NCI-H1417 (cell line): ENCODE measurements at regions not wholly inside any gene's neighbourhood (a gene's known extent, or its start where the extent isn't known, plus 50 kb on each side); places are given as distances from the start of the nearest gene placed in this dataset.
A peak's percentile ranks its signal among the peaks of the same experiment; 100 is the strongest.

Source experiments
- DNase-seq, 3 experiments: peaks; one replicate each; lab custom pipeline; 2025; lab: John Stamatoyannopoulos, UW

DNA sequence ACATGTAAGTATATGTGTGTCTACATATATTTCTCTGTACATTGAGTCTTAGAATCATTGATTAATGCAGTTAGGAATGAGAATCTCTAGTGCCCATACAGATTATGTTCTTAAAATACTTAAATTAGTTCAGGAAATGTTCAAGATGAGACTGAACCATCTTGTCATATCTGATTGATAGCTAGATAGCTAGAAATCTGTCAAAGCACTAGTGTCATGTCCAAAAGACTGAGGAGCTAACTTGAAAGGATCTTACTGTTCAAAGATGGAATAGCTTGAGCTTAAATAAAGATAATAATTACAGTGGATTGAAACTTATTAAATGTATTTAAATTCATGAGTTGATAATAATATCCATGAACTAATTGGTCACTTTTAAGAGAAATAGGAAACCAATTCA, 191.7 kb upstream of the TCF21 start:
- DNase-seq, result no peak

DNA sequence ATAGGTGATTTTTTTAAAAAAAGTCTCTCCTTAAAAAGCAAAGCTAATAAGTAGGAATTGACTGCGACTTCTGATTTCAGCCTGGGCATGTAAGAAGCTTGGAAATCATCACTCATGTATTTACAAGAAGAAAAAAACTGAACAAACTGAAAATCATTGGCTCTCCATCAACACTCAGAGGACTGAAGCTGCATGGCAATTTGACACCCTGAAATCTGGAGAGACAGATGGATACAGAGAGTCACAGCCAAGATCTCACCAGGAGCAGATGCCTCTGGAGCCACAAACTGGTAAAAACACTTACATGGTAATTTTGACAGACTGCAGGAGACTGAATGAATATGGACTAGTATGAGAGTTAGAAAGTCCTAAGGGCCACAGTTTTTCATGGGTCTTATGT, 191.2 kb upstream of the TCF21 start:
- no peak for DNase-seq

DNA sequence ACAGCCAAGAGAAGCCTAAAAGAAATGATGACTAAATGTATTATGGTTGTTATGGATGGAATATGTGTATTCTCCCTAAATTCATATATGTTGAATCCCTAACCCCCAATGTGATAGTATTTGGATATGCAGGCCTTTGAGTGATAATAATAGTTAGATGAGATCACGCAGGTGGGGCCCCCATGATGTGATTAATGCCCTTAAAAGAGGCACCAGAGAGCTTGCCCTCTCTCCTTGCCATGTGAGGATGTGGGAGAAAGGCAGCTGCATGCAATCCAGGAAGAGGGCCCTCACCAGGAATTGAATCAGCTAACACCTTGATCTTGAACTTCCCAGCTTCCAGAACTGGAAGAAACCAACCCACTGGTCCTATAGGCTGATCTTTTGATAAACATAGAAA, 190.6 kb upstream of the TCF21 start:
- no peak for DNase-seq

DNA sequence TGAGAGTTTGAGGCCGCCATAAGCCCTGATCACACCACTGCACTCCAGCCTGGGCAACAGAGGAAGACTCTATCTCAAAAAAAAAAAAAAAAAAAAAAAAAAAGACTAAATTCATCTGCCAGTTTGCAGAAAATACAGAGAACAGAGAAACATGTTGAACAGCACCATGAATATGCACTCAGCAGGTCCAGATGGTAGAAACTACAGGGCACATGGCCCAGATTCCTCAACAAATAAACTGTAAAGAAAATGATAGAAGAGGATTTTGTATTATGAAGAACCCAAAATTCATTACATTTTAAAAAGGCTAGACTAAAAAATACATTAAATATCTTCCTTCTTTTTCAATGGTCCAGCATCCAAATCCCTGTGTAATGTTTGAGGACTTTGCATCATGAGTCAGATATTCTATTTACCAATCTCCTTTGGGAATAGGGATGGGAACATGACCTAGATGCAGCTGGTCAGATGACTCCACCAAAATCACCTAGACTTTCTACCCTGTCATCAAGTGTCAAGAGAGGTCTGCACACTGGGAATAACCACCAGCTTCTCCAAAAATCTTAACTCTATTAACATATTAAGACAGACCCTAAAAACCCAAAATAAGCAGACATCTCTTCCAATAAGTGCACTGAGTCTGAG, 189.1 kb upstream of the TCF21 start:
- no peak for DNase-seq

DNA sequence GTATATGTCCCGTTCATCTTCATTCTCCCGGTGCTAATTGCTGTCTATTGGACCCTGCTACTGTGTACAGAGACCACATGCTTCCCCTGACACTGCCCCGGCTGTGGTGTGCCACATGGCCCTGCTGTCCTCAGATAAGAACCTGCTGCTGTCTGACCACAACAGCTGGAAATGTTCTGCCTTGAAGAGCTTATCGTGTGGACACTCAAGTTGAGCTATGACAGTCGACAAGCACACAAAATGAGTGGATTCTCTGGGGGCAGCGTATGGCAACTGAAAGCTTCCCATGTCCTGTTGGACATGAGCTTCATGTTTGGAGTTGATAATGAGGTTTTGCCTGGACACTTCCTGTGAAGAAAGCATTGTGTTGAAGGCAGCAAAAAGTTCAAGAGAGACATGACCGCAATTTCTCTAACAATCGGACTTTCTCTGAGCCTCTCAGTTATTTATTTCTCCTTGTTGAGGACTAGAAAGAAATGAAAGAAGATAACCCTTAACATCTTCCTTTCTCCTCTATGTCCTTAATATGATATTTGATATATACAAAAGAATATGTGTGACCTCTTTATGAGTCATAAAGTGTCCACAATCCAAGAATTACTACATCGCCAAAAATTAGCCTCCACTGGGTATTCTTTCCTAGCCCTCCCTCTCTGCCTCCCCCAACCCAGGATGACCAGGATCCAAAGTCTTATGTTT, 187.1 kb upstream of the TCF21 start:
- no peak for DNase-seq

DNA sequence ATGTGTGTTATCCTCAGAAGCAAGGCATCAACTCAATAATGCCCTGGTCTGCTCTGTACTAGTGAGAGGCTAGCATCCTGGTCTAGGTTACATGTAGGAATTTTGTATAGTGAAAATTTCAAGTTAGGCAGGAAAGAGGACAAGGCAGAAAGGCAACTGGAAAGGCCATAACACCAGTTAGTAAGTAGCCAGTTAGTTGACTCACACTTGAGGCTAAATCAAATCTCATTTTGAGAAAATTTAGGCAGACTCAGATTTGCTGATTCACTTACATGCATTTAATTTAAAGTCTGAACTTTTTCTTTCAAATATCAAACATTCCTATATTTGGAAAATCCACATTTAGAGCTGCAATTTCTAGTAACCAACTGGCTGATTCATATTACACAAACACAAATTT, 184.5 kb upstream of the TCF21 start:
- DNase-seq, result no peak

DNA sequence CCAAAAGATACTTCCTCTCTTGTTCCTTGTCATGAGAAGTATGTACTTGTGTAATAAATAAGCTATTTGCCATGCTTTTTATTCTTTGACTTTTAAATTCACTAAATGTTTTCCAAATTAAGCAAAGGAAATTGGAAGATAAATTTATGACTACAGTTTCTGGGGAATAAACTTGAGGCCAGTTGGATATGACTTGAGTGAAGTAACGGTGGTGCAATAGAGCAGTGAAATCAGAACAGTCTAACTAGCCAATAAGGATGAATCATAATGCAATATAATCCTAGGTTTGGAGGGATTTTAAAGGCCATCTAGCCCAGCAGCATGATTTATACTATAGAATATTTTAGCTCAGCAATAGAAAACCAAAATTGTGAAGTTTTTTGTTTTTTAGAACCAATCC, 183.8 kb upstream of the TCF21 start:
- no peak for DNase-seq

DNA sequence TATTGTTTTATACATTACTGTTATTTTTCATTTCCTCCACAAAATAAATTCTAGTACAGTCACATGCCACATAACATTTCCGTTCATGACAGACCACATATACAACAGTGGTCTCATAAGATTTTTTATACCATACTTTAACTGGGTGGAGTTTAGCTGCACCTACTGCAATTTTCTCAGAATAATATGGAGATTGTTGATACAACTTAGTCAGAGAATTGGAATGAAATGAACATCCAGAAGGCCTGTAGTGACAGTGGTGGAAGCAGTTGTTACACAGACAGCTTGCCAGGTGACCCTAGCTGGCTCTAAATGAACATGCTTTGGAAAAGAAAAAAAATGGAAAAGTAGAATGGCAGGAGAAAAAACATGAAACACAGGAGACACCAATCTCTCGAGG, 183.2 kb upstream of the TCF21 start:
- no peak for DNase-seq

DNA sequence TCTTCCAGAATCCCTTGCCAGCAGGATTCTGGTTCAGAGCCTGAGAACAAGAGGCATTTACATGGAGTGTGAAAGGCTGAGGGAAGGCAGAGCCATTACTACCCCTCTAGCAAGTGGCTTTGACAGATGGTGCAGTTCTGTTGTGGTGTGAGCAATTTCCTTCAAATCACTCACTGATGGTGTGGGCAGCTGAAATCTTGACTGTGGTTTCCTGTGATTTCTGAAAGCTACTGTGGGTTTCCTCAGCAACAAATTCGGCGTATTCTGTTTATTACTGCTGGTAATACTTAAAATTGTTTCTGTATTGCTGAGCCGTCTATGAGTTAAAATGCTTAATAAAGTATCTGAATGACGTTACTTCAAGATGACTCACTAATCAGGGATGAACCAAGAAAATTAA, 181.5 kb upstream of the TCF21 start:
- no peak for DNase-seq

DNA sequence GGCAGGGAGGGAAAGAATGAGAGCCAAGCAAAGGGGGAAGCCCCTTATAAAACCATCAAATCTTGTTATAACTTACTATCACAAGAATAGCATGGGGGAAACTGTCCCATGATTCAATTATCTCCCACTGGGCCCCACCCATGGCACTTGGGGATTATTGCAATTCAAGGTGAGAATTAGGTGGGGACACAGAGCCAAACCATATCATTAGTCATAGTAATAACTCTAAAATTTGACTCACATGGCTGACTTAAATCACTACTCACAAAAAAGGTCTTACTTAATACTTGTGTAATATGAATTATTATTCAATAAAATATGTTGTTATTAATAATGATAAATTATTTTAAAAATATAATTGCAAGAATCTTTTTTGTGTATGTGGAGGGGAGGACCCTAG, 178.1 kb upstream of the TCF21 start:
- no peak for DNase-seq

DNA sequence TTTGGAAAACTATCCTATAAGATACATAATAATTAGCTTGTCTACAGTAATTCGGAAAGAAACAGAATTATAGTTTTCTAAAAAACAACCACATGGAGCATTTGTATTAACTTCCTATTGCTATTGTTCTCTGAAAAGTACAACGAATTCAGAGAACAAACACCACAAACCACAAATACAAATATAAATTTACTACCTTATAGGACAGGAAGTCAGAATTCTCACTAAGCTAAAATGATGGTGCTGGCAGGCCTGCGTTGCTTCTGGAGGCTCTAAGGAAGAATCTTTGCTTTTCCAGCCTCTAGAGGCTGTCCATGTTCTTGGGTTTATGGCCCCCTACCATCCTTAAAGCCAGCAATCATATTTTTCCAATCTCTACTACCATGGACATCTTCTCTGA, 173.6 kb upstream of the TCF21 start:
- DNase-seq, result no peak

DNA sequence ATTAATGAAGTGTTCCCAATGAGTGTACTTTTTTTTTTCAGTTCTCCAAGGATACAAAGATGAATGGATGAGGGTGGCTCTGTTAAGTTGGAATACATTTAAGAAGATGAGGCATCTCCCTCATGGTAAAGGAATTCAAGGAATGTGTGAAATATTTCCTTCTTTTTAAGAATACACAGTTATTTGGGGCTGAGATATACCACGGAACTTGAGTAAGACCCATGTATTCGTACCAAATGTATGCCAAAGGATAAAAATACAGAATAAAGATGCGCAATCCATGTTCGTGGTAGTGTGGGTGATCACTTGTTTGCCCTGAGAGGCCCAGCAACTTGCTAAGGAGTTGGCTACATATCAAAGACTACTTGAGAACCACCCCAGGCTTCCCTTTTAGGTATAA, 164.2 kb upstream of the TCF21 start:
- no peak for DNase-seq

DNA sequence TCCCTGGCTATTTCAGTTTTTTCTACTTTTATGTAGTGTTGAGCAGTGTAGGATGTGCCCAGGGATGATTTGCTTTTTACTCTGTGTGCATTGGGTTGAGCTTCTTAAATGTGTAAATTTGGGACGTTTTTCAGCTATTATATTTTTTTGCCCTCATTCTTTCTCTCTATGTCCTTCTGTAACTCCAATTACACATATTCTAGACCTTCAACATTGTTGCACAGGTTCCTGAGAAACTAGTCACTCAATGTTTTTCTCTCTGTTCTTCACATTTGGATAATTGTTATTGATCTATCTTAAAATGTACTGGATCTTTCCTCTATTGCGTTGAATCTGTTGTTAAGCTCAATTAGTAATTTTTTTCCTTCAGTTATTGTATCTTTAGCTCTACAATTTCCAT, 162.7 kb upstream of the TCF21 start:
- DNase-seq, result no peak

DNA sequence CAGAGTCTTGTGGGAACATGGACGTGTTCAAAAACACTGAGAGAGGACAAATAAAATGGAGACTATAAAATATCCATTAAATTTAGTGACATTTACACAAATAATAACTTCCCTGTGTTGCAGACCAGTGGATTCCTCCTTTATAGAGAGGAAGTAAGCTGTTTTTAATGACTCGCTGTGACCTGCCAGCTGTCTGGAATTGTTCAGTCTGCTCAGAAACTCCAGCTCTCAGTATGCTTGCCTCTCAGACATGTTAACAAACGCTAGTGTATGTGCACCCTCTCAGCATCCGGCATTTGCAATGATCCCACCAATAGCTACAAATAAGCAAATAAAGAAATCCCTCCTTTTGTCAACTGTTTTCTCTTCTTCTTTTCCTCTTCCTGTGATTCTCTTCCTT, 158.0 kb upstream of the TCF21 start:
- DNase-seq, result no peak

DNA sequence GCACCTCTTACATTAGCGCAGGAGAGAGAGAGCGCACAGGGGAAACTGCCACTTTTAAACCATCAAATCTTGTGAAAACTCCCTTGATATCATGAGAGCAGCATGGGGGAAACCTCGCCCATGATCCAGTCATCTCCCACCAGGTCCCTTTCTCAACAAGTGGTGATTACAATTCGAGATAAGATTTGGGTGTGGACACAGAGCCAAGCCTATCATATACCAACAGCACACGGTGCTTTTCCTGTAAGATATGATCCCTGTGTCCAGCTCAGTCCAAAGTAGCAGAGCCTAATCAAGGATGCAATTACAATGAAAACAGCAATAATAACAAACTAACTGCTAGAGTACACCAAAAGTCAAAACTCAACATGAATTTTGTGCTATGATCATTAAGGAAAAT, 148.7 kb upstream of the TCF21 start:
- no peak for DNase-seq

DNA sequence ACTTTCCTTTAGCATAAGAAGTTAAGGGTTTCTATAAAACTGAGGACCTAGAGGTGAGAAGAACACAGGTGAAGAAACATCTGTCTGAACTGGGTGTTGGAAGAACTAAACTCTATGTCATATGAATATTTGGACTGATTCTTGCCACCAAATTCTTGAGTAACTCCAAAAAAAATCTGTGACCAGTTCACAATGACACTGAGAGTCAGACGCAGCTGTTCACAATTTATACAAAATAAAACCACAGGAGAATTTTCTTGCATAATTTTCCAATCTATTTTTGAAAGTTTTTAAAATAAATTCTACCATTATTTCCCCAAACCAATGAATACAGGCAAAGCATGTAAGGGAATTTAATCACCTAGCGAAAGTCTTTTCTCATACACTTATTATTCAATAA, 148.1 kb upstream of the TCF21 start:
- no peak for DNase-seq

DNA sequence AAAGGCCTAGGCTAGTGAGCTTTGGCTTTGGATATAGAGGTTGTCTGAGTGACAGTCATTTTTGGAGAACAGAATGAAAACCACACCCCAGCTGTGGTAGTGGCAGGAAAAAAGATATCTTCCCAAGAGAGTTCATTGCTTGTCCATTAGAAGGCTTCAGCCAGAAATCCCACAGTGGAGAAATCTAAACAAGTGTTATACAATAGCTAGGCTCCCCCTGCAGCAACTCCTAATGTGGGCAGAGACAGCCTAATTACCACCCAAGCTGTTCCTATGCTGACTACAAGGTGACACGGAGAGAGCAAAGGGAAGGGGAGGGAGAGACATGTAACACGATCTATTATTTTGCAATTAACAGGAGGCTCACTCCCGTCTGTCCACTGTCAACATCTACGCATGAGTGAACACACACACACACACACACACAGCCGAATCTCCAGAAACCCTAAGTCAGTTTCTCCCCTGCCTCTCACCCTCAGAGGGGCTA, 147.5 kb upstream of the TCF21 start:
- peak; percentile 58 to 96 (median 86) for DNase-seq

DNA sequence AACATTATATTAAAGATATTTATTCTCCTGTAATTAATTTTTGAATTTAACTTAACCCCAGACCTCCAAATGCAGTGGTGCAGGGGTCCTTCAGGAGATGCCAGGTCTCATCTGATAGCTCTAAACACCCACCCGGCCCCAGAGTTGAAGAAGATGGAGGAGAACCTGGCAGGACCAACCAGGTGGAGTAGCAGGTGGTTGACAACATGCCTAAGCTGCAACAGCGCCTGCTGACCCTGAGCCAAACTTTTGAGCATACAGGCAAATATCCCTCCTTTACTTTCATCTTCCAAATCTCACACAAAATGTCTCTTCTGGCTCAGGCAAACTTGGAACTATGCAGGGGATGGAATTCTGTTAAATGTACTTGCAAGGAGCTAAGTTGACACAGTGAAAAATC, 145.3 kb upstream of the TCF21 start:
- no peak for DNase-seq

DNA sequence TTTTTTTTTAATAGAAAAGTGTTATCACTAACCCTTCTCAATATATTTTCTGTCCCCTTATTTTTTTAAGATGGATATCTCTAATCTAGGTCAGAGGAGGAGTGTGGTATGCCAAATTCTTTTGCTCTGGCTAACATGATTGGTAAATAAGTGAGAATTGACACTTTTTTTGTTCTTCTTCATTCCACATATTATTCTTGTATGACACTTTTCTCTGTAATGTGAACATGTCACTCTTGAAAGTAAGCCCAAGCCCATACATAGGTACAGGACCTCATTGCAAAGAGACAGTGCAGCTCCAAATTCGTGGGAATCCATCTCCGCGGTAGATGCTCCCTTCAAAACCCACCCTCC, 142.5 kb upstream of the TCF21 start:
- no peak for DNase-seq

DNA sequence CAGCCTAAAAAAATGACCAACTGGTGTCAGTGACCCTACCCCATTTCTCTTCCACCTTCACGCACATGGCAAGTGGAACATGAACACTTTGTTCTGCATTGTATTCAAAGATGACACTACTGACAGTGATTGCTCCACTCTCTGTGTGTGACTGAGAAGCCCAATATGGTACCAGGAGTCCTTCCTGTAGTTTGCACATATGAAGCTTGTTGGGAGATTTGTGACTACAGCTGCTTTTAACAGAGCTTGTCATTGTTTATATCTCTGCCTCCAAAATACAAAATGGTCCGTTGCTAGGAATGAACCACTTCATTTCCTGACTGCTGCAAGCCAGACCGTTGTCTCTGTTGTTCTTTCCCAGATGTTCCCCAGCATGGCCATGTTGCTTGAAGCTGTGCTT, 140.3 kb upstream of the TCF21 start:
- no peak for DNase-seq

DNA sequence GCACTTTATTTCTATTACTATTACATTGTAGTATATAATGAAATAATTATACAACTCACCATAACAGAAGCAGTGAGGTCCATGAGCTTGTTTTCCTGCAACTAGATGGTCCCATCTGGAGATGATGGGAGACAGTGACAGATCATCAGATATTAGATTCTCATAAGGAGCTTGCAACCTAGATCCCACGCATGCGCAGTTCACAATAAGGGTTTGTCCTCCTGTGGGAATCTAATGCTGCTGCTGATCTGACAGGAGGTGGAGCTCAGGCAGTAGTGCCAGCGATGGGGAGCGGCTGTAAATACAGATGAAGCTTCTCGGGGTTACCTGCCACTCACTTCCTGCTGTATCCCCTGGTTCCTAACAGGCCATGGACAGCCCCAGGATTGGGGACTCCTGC, 139.5 kb upstream of the TCF21 start:
- no peak for DNase-seq

DNA sequence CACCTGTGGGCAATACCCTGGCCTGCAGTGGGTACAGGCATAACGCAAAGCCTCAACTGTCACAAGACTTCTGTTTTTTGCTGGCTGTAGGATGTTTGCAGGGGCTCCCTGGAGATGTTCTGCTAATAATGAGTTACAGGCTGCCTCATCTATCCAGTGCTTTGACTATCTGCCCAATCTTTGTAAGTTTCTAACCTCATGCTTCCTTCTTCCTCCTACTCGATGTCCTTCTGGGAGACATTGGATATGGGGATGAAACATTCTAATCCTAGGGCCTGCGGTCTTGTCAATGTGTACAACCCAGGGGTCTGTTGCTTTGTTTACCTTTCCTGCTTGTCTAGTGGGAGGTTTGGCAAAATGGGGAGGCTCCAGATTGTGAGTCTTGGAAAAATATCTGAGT, 136.8 kb upstream of the TCF21 start:
- no peak for DNase-seq

DNA sequence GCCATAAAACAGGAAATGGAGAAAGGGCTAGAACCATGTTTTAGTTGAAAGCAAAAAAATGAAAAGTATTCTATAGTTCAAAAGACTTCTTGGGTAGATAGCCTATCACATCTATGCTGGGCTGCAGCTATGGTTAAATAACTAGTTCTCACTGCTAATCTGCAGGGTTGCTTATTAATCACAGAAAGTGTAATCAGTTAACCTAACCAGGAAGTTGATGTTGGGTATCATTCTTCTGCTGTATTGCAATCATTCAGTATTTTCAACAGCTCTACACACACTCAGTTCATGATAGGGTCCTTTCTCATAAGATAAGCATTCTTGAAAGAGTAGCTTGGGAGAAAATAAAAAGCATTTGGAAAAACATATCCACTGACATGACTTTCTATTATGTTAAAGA, 135.2 kb upstream of the TCF21 start:
- DNase-seq, result no peak

DNA sequence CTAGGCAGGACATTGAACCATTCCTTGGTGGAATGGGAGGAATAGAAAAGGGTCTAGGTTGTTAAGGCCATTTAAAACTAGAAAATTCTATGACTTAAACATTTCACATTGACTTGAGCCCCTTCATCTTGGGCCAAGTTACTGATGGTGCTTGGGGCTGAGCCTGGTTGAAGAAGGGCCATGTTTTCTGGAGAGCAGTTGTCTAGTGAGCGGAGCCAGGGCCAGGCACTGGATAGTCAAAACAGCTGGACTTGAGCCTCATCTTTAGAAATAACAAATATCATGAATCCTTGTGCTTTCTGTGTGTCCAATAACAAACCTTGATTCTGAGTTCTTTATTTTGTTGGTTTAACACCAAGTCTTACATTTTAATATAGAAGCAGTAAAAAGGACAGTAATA, 134.6 kb upstream of the TCF21 start:
- DNase-seq, result no peak
